ENCODE measurements at regions not wholly inside any gene's neighbourhood (a gene's known extent, or its start where the extent isn't known, plus 50 kb on each side); places are given as distances from the start of the nearest gene placed in this dataset.

DNA sequence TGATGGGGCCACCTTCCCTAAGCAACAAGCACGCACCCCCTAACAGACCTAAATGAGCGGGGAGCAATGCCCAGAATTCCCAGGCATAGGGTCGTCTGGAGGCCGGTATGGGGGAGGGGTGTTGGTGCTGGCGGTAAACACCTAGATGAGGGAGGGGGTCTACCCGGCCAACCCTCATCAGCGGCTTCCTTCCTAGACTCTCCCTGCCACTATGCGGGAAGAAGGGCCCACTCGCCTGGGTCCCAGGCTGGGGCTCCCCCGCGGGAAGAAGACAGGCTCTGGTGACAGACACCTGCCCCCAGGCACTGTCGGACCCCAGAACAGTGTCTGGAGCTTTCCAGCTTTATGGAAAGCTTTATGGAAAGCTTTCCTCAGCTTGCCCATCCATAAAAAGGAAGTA is 519.0 kb upstream of the SEMA6A start:
- no peaks in the 10 kb centered on the region for H3K36me3 Mint-ChIP-seq (ENCODE audit: low read depth)
- peaks cover 5% of the 10 kb centered on the region for H3K9me3 Mint-ChIP-seq
- H3K4me1 Mint-ChIP-seq, result no peaks in the 10 kb centered on the region

DNA sequence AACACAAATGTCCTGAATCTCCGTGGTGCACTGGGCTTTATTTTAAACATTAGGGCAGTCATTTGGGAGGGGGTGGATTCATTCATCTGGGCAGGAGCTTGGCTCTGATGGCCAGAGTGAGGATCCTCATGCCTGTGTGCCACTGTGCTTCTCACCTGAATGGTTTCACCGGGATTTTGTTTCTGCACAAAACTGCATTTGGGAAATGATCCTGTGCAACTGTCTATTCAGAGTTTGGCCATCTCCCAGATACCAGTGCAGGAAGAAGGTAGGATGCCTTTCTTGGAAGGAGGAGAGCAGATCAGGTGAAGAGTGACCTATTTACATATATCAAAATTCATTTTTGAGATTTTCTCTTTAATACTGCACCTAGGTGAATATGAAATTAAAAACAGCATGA is 514.4 kb upstream of the SEMA6A start:
- intact Hi-C loops (cut with micrococcal nuclease), result no loop called here
- no peak overlapping the region for H3K4me3 Mint-ChIP-seq
- no peak overlapping the region for H3K27ac Mint-ChIP-seq
- H3K4me1 Mint-ChIP-seq, result no peaks in the 10 kb centered on the region
- no peaks in the 10 kb centered on the region for H3K9me3 Mint-ChIP-seq
- H3K36me3 Mint-ChIP-seq (ENCODE audit: low read depth), result no peaks in the 10 kb centered on the region
- no peak for DNase-seq
- H3K27me3 Mint-ChIP-seq, result no peaks in the 10 kb centered on the region

More for the DNA sequence above, 519.0 kb upstream of the SEMA6A start:
- Mint-ChIP-seq H3K4me3 (no peak overlapping the region), H3K27me3 (no peaks in the 10 kb centered on the region), H3K27ac (no peak overlapping the region)
- no peak for DNase-seq
- intact Hi-C loops (cut with micrococcal nuclease), result no loop called here

- Mint-ChIP-seq H3K4me1 (no peaks in the 10 kb centered on the region), H3K27me3 (no peaks in the 10 kb centered on the region), H3K36me3 (ENCODE audit: low read depth) (no peaks in the 10 kb centered on the region), H3K9me3 (no peaks in the 10 kb centered on the region), H3K27ac (no peak overlapping the region), H3K4me3 (no peak overlapping the region)
- intact Hi-C loops (cut with micrococcal nuclease), result no loop called here
- no peak for DNase-seq
Observed at GRCh38 chr5:117088176-117088575, 513.6 kb upstream of the SEMA6A start.

- no peaks in the 10 kb centered on the region for H3K36me3 Mint-ChIP-seq (ENCODE audit: low read depth)
Observed at GRCh38 chr5:117084067-117084466, 509.4 kb upstream of the SEMA6A start.

DNA sequence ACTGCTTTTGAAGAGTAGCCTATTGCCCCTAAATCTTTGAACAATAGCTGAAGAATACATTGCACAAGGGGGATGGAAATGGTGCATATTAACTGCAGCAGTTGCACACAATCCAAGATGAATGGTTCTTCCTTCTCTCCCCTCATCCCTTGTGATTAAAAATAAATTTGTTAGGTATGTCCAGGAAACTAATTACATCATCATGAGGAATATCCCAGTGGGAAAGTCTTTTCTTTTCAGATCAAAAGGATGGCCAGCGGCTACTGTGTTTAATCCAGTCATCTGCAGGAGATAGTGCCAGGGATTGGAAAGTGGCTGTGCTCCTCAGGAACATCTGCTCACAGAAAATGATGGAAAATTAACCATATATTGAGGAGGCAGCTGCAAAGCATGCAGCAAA is 508.4 kb upstream of the SEMA6A start:
- H3K36me3 Mint-ChIP-seq (ENCODE audit: low read depth), result no peaks in the 10 kb centered on the region
- H3K9me3 Mint-ChIP-seq, result no peaks in the 10 kb centered on the region
- no peaks in the 10 kb centered on the region for H3K4me1 Mint-ChIP-seq
- no peaks in the 10 kb centered on the region for H3K27me3 Mint-ChIP-seq
- intact Hi-C loops (cut with micrococcal nuclease), result no loop called here
- no peak overlapping the region for H3K4me3 Mint-ChIP-seq
- no peak for DNase-seq
- no peak overlapping the region for H3K27ac Mint-ChIP-seq

More at GRCh38 chr5:117084067-117084466, 509.4 kb upstream of the SEMA6A start:
- Mint-ChIP-seq H3K4me1 (no peaks in the 10 kb centered on the region), H3K4me3 (no peak overlapping the region), H3K9me3 (no peaks in the 10 kb centered on the region), H3K27ac (no peak overlapping the region), H3K27me3 (no peaks in the 10 kb centered on the region)
- intact Hi-C loops (cut with micrococcal nuclease), result no loop called here
- DNase-seq, result no peak

- H3K27ac Mint-ChIP-seq, result no peak overlapping the region
- H3K4me3 Mint-ChIP-seq, result no peak overlapping the region
- no peaks in the 10 kb centered on the region for H3K27me3 Mint-ChIP-seq
- no peaks in the 10 kb centered on the region for H3K4me1 Mint-ChIP-seq
- H3K9me3 Mint-ChIP-seq, result no peaks in the 10 kb centered on the region
- H3K36me3 Mint-ChIP-seq (ENCODE audit: low read depth), result no peaks in the 10 kb centered on the region
- intact Hi-C loops (cut with micrococcal nuclease), result no loop called here
- no peak for DNase-seq
Observed at GRCh38 chr5:117077142-117077541, 502.5 kb upstream of the SEMA6A start.

DNA sequence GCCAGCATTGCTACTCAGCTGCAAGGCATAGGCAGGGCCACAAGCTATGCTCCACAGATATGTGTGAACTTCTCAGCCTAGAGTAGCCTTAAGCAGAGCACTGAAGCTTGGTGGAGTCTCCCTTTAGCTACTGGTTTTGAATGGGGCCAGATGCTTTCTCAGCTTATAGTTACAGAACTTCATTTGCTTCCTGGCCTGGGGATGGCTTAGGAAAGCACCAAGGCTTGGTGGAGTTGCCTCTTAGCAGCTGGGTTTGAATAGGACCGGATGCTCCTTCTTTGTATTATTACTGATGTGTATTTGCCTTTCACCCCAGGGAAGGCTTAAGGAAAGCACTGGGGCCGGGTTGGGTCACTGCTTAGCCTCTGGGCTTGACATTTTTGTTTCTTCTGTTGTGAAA is 497.8 kb upstream of the SEMA6A start:
- DNase-seq, result no peak
- intact Hi-C loops (cut with micrococcal nuclease), result no loop called here
- no peaks in the 10 kb centered on the region for H3K36me3 Mint-ChIP-seq (ENCODE audit: low read depth)
- H3K4me3 Mint-ChIP-seq, result no peak overlapping the region
- H3K9me3 Mint-ChIP-seq, result no peaks in the 10 kb centered on the region
- H3K27me3 Mint-ChIP-seq, result no peaks in the 10 kb centered on the region
- H3K4me1 Mint-ChIP-seq, result no peaks in the 10 kb centered on the region
- no peak overlapping the region for H3K27ac Mint-ChIP-seq

DNA sequence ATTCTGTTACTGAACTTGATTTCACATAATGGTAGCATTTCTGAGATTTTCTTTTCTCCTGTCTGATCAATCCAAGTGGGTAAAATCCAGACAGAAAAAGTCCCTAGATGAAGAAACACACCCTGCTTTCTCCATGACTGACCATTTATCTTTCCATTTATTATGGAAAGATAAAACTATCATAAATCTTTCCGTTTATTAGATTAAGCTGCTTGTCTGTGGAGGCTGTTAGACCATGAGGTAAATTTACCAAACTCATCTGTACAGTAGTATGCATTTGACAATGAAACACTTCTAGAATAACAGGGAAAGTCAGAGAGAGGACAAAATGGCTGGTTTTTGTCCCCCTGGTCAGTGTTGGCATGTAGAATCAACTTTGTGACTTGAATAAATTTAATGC is 491.2 kb upstream of the SEMA6A start:
- no peaks in the 10 kb centered on the region for H3K27me3 Mint-ChIP-seq

DNA sequence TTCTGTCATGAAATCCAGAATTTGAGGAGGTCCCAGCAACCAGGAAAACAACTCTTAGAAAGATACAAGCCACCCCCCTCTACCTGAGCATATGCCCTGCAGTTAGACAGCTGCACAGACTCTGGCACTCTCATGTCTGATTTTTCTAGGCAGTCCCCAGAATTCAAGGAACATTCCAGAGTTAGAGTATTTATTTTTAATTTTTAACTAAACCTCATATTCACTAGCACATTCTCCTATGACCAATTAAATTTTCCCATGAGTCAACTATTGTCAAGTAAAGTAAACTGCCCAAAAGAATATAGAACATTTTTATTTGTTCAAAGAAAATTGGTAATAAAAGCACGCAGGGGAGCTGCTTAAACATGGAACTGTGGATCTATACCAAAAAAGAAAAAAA is 490.5 kb upstream of the SEMA6A start:
- Mint-ChIP-seq H3K9me3 (no peaks in the 10 kb centered on the region), H3K27ac (no peak overlapping the region), H3K36me3 (ENCODE audit: low read depth) (no peaks in the 10 kb centered on the region), H3K4me3 (no peak overlapping the region), H3K4me1 (no peaks in the 10 kb centered on the region), H3K27me3 (no peaks in the 10 kb centered on the region)
- DNase-seq, result no peak
- intact Hi-C loops (cut with micrococcal nuclease), result no loop called here

More for the DNA sequence above, 491.2 kb upstream of the SEMA6A start:
- H3K9me3 Mint-ChIP-seq, result no peaks in the 10 kb centered on the region
- intact Hi-C loops (cut with micrococcal nuclease), result no loop called here
- no peak overlapping the region for H3K4me3 Mint-ChIP-seq
- no peak for DNase-seq
- H3K27ac Mint-ChIP-seq, result no peak overlapping the region
- H3K36me3 Mint-ChIP-seq (ENCODE audit: low read depth), result no peaks in the 10 kb centered on the region
- H3K4me1 Mint-ChIP-seq, result no peaks in the 10 kb centered on the region

GRCh38 chr5:117060099-117060498 is 485.5 kb upstream of the SEMA6A start:
- intact Hi-C loops (cut with micrococcal nuclease), result no loop called here
- H3K4me1 Mint-ChIP-seq, result no peaks in the 10 kb centered on the region
- no peaks in the 10 kb centered on the region for H3K9me3 Mint-ChIP-seq
- no peaks in the 10 kb centered on the region for H3K27me3 Mint-ChIP-seq
- no peak overlapping the region for H3K27ac Mint-ChIP-seq
- no peak for DNase-seq
- no peak overlapping the region for H3K4me3 Mint-ChIP-seq
- no peaks in the 10 kb centered on the region for H3K36me3 Mint-ChIP-seq (ENCODE audit: low read depth)

DNA sequence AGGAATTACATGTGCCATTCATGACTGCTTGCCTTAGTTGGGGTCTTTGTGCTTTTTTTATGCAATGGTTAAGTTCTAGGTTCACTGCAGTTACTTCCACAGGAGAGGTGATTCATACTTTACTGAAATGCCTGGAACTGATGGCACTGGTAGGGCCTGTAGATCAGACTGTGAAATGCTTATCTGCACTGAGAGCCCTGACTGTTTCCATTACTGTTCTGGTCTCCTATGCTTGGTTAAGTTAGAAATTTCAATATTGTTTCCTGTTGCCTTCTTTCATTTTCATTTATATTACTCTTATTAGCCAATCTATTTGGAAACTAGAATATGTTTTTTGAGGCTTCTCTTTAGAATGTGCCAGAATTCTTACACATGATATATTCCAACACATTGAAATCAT is 484.1 kb upstream of the SEMA6A start:
- Mint-ChIP-seq H3K9me3 (no peaks in the 10 kb centered on the region), H3K27ac (no peak overlapping the region), H3K27me3 (no peaks in the 10 kb centered on the region), H3K4me1 (no peaks in the 10 kb centered on the region), H3K4me3 (no peak overlapping the region), H3K36me3 (ENCODE audit: low read depth) (no peaks in the 10 kb centered on the region)
- intact Hi-C loops (cut with micrococcal nuclease), result no loop called here
- no peak for DNase-seq

- Mint-ChIP-seq H3K4me3 (no peak overlapping the region), H3K4me1 (no peaks in the 10 kb centered on the region), H3K9me3 (no peaks in the 10 kb centered on the region), H3K27ac (no peak overlapping the region), H3K36me3 (ENCODE audit: low read depth) (no peaks in the 10 kb centered on the region), H3K27me3 (no peaks in the 10 kb centered on the region)
- DNase-seq, result no peak
- intact Hi-C loops (cut with micrococcal nuclease), result no loop called here
Observed at GRCh38 chr5:117055517-117055916, 480.9 kb upstream of the SEMA6A start.

- no peaks in the 10 kb centered on the region for H3K36me3 Mint-ChIP-seq (ENCODE audit: low read depth)
- H3K4me3 Mint-ChIP-seq, result no peak overlapping the region
- H3K27me3 Mint-ChIP-seq, result no peaks in the 10 kb centered on the region
- no peak overlapping the region for H3K27ac Mint-ChIP-seq
- intact Hi-C loops (cut with micrococcal nuclease), result no loop called here
- no peaks in the 10 kb centered on the region for H3K4me1 Mint-ChIP-seq
- no peaks in the 10 kb centered on the region for H3K9me3 Mint-ChIP-seq
- DNase-seq, result no peak
Observed at GRCh38 chr5:117054911-117055310, 480.3 kb upstream of the SEMA6A start.

- DNase-seq, result no peak
- Mint-ChIP-seq H3K9me3 (no peaks in the 10 kb centered on the region), H3K36me3 (ENCODE audit: low read depth) (no peaks in the 10 kb centered on the region), H3K27me3 (no peaks in the 10 kb centered on the region), H3K27ac (no peak overlapping the region), H3K4me1 (no peaks in the 10 kb centered on the region), H3K4me3 (no peak overlapping the region)
- intact Hi-C loops (cut with micrococcal nuclease), result no loop called here
Observed at GRCh38 chr5:117054141-117054540, 479.5 kb upstream of the SEMA6A start.

DNA sequence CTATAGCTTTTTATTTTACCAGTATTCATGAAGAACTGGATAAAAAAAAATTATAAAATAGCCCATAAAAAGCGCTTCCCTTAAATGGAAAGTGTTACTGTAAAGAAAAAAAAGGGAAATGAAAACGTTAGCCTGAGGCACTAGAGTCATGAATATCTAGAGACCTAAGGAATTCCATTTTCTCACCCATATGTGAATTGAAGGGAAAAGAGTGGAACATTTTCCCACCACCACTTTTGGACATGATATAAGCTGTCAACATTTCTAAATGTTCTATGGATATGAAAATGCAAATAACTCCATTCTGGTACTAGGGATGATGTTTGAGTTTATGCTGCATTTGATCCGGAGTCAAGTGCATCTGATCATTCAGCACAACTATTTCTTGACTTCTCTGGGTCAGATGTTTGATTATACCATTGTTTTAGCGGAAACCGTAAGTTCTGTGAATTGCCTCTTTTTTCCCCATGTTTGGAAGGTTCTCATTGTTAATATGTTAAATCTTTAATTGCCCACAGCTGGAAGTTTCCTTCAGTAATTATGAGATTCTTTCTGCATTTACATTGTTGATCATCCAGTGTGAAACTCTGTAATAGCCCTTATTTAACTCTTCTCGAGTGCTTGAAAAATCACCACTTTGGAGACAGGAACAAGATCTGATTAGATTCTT is 467.4 kb upstream of the SEMA6A start:
- intact Hi-C loops (cut with micrococcal nuclease), result no loop called here
- H3K36me3 Mint-ChIP-seq (ENCODE audit: low read depth), result no peaks in the 10 kb centered on the region
- no peak overlapping the region for H3K27ac Mint-ChIP-seq
- no peak overlapping the region for H3K4me3 Mint-ChIP-seq
- no peaks in the 10 kb centered on the region for H3K9me3 Mint-ChIP-seq
- H3K4me1 Mint-ChIP-seq, result no peaks in the 10 kb centered on the region
- DNase-seq, result no peak
- H3K27me3 Mint-ChIP-seq, result no peaks in the 10 kb centered on the region

Measured in activated CD4-positive, alpha-beta T cell treated with anti-CD3 and anti-CD28 coated beads, Interleukin-2, amount 10 ng/mL, durations not matched to agents 24 days and 14 days (primary cell).